H9 (cell line): ENCODE measurements at regions not wholly inside any gene's neighbourhood (a gene's known extent, or its start where the extent isn't known, plus 50 kb on each side); places are given as distances from the start of the nearest gene placed in this dataset.

ENCODE experiments used
- DNase-seq: peaks from one replicate; pipeline ENCODE4 v3.0.0-alpha.2; 2017
- H2AFZ ChIP-seq: one replicate; pipeline ENCODE4 v1.6.1; 2013; ENCODE audit warnings: mild to moderate bottlenecking, low read length, control low read depth, moderate library complexity
- H2AK5ac ChIP-seq: 2 replicates; pipeline ENCODE4 v1.6.1; 2013; ENCODE audit warnings: low read length, control low read depth, mixed read lengths; ENCODE audit not compliant: insufficient read length
- H2BK120ac ChIP-seq: one replicate; pipeline ENCODE4 v1.6.1; 2013; ENCODE audit warnings: low read depth, mild to moderate bottlenecking, low read length, control low read depth, inconsistent platforms; ENCODE audit not compliant: poor library complexity, severe bottlenecking
- H2BK12ac ChIP-seq: 2 replicates; pipeline ENCODE4 v1.6.1; 2013; ENCODE audit warnings: low read length, control low read depth, mixed read lengths, low read depth; ENCODE audit not compliant: insufficient read length
- H2BK15ac ChIP-seq: 2 replicates; pipeline ENCODE4 v1.6.1; 2013; ENCODE audit warnings: low read depth, low read length, control low read depth
- H2BK20ac ChIP-seq: one replicate; pipeline ENCODE4 v1.6.1; 2013; ENCODE audit warnings: low read depth, mild to moderate bottlenecking, low read length, control low read depth, inconsistent platforms; ENCODE audit not compliant: poor library complexity, severe bottlenecking
- H2BK5ac ChIP-seq: 2 replicates; pipeline ENCODE4 v1.6.1; 2013; ENCODE audit warnings: low read length, control low read depth, mixed read lengths; ENCODE audit not compliant: insufficient read length
- H3K14ac ChIP-seq: 2 replicates; pipeline ENCODE4 v1.6.1; 2013; ENCODE audit warnings: low read length, control low read depth; ENCODE audit not compliant: insufficient read depth
- H3K18ac ChIP-seq: 2 replicates; pipeline ENCODE4 v1.6.1; 2013; ENCODE audit warnings: low read depth, mild to moderate bottlenecking, mixed read lengths, low read length, control low read depth; ENCODE audit not compliant: insufficient read length
- H3K23ac ChIP-seq: 2 replicates; pipeline ENCODE4 v1.6.1; 2013; ENCODE audit warnings: low read length, control low read depth, mixed read lengths, low read depth; ENCODE audit not compliant: insufficient read length
- H3K23me2 ChIP-seq: 2 replicates; pipeline ENCODE4 v1.6.1; 2013; ENCODE audit warnings: low read depth, mild to moderate bottlenecking, mixed read lengths, low read length, control low read depth; ENCODE audit not compliant: insufficient read length, poor library complexity, severe bottlenecking
- H3K27ac ChIP-seq: 2 replicates; pipeline ENCODE4 v1.5.1; 2013; ENCODE audit warnings: low read length, control low read depth, mixed read lengths, low read depth; ENCODE audit not compliant: insufficient read length
- H3K27me3 ChIP-seq: 2 replicates; pipeline ENCODE4 v1.6.1; 2013; ENCODE audit warnings: low read length, control low read depth, inconsistent platforms; ENCODE audit not compliant: insufficient read depth
- H3K4ac ChIP-seq: 2 replicates; pipeline ENCODE4 v1.6.1; 2013; ENCODE audit warnings: low read depth, mild to moderate bottlenecking, control low read depth, inconsistent platforms, low read length, moderate library complexity
- H3K4me1 ChIP-seq: 2 replicates; pipeline ENCODE4 v1.6.1; 2013; ENCODE audit warnings: low read length, control low read depth, inconsistent platforms; ENCODE audit not compliant: insufficient read depth
- H3K4me2 ChIP-seq: 2 replicates; pipeline ENCODE4 v1.6.1; 2013; ENCODE audit warnings: low read length, control low read depth, mixed read lengths; ENCODE audit not compliant: insufficient read length, insufficient read depth
- H3K56ac ChIP-seq: 2 replicates; pipeline ENCODE4 v1.6.1; 2013; ENCODE audit warnings: low read depth, mild to moderate bottlenecking, mixed read lengths, low read length, control low read depth; ENCODE audit not compliant: insufficient read length
- H3K79me1 ChIP-seq: 2 replicates; pipeline ENCODE4 v1.6.1; 2013; ENCODE audit warnings: low read depth, mild to moderate bottlenecking, moderate library complexity, low read length, control low read depth, inconsistent platforms; ENCODE audit not compliant: insufficient read depth, poor library complexity, severe bottlenecking
- H3K79me2 ChIP-seq: 2 replicates; pipeline ENCODE4 v1.6.1; 2013; ENCODE audit warnings: low read length, control low read depth, inconsistent platforms; ENCODE audit not compliant: insufficient read depth
- H3K9ac ChIP-seq: 2 replicates; pipeline ENCODE4 v1.6.1; 2013; ENCODE audit warnings: low read length, control low read depth, mixed read lengths; ENCODE audit not compliant: insufficient read length; ENCODE audit errors: extremely low read depth
- H3K9me3 ChIP-seq: one replicate; pipeline ENCODE4 v1.6.1; 2013; ENCODE audit warnings: low read depth, low read length, inconsistent platforms; ENCODE audit not compliant: control insufficient read depth
- H3T11ph ChIP-seq: one replicate; pipeline ENCODE4 v1.6.1; 2013; ENCODE audit warnings: mild to moderate bottlenecking, low read length, control low read depth, inconsistent platforms
- H4K20me1 ChIP-seq: one replicate; pipeline ENCODE4 v1.6.1; 2013; ENCODE audit not compliant: control insufficient read depth, insufficient read length, insufficient read depth
- H4K5ac ChIP-seq: 2 replicates; pipeline ENCODE4 v1.6.1; 2013; ENCODE audit warnings: low read depth, mild to moderate bottlenecking, mixed read lengths, low read length, control low read depth; ENCODE audit not compliant: insufficient read length
- H4K8ac ChIP-seq: replicated peaks from 2 replicates; pipeline ENCODE4 v1.6.1; 2013; ENCODE audit warnings: low read length, control low read depth, mixed read lengths, low read depth; ENCODE audit not compliant: insufficient read length
- H4K91ac ChIP-seq: 2 replicates; pipeline ENCODE4 v1.6.1; 2013; ENCODE audit warnings: low read depth, mild to moderate bottlenecking, moderate library complexity, mixed read lengths, low read length, control low read depth; ENCODE audit not compliant: insufficient read length
- H3K27ac Mint-ChIP-seq, 3 experiments: 2 replicates in 2 of 3; 3 replicates in 1 of 3; pipeline ENCODE4 v1.8.0; 2020 to 2021; ENCODE audit warnings: mixed read lengths in 3 of 3, mild to moderate bottlenecking in 1 of 3, moderate library complexity in 1 of 3
- H3K27me3 Mint-ChIP-seq: 2 replicates; pipeline ENCODE4 v1.8.0; 2021; ENCODE audit warnings: low read depth, mild to moderate bottlenecking, moderate library complexity, mixed read lengths
- H3K36me3 Mint-ChIP-seq, 3 experiments: 2 replicates in 2 of 3; 3 replicates in 1 of 3; pipeline ENCODE4 v1.8.0; 2020 to 2021; ENCODE audit warnings: low read depth in 3 of 3, mixed read lengths in 3 of 3; ENCODE audit not compliant: insufficient read depth in 1 of 3
- H3K4me1 Mint-ChIP-seq, 2 experiments: 2 replicates each; pipeline ENCODE4 v1.8.0; 2020; ENCODE audit warnings: mixed read lengths in 2 of 2
- H3K4me3 Mint-ChIP-seq, 2 experiments: 2 replicates in 1 of 2; 3 replicates in 1 of 2; pipeline ENCODE4 v1.8.0; 2020 to 2021; ENCODE audit warnings: mild to moderate bottlenecking in 2 of 2, mixed read lengths in 2 of 2, moderate library complexity in 1 of 2
- H3K9me3 Mint-ChIP-seq, 2 experiments: 2 replicates in 1 of 2; 3 replicates in 1 of 2; pipeline ENCODE4 v1.8.0; 2020; ENCODE audit warnings: mild to moderate bottlenecking in 2 of 2, mixed read lengths in 2 of 2, moderate library complexity in 1 of 2
- CTCF ChIP-seq: fragments of 200-600 bp; sonication (generic); conservative IDR thresholded peaks from 3 replicates; pipeline ENCODE4 v1.8.0; 2021; ENCODE audit warnings: antibody characterized with exemption, mild to moderate bottlenecking
- WGBS: extraction: QIAGEN DNeasy Blood & Tissue Kit; methylation state at CpG from one replicate; pipeline ENCODE4 v1.1.7; 2013; ENCODE audit warnings: missing lambda C conversion rate, low lambda C conversion rate, mixed read lengths; ENCODE audit not compliant: insufficient read length; ENCODE audit errors: extremely low coverage; 5-methylcytosine and 5-hydroxymethylcytosine counted together

- no peak overlapping the region for H3T11ph ChIP-seq
- H3K4ac ChIP-seq, result no peak overlapping the region
- no peaks in the 10 kb centered on the region for H3K23me2 ChIP-seq
- no peak overlapping the region for H4K5ac ChIP-seq
- no peak overlapping the region for H4K91ac ChIP-seq
- H3K56ac ChIP-seq, result no peak overlapping the region
- H3K18ac ChIP-seq, result no peak overlapping the region
- Mint-ChIP-seq H3K36me3 (peaks cover 9 to 25% (median 11%) of the 10 kb centered on the region in 3 experiments; a peak in 6 of 7 replicates), H3K4me1 (no peaks in the 10 kb centered on the region), H3K27me3 (peaks cover 2% of the 10 kb centered on the region; the same call in 1 of the 2 replicates), H3K27ac (no peak overlapping the region), H3K4me3 (no peak overlapping the region), H3K9me3 (peaks cover 99 to 100% of the 10 kb centered on the region in 2 experiments)
- H4K8ac ChIP-seq, result no peak overlapping the region
- H3K14ac ChIP-seq, result no peak overlapping the region
- H3K79me2 ChIP-seq, result no peaks in the 10 kb centered on the region
- TF ChIP-seq CTCF, result no peak
- no peak overlapping the region for H2BK12ac ChIP-seq
- H3K27me3 ChIP-seq, result no peaks in the 10 kb centered on the region
- H3K4me1 ChIP-seq, result no peaks in the 10 kb centered on the region
- H2BK120ac ChIP-seq, result no peak overlapping the region
- no CpG with 5 or more reads among the region's 4 CpGs for WGBS
- H3K4me2 ChIP-seq, result no peak overlapping the region
- H3K27ac ChIP-seq, result no peak overlapping the region
- no peaks in the 10 kb centered on the region for H4K20me1 ChIP-seq
- H3K79me1 ChIP-seq, result no peaks in the 10 kb centered on the region
- H2BK15ac ChIP-seq, result no peak overlapping the region
- no peak overlapping the region for H2BK20ac ChIP-seq
- H2AFZ ChIP-seq, result no peak overlapping the region
- DNase-seq, result no peak
- H3K23ac ChIP-seq, result no peak overlapping the region
- H3K9me3 ChIP-seq, result peaks cover 95% of the 10 kb centered on the region
- no peak overlapping the region for H2BK5ac ChIP-seq
- no peak overlapping the region for H2AK5ac ChIP-seq
- no peak overlapping the region for H3K9ac ChIP-seq
Measured at GRCh38 chr14:106029959-106030358, 503.6 kb downstream of the TMEM121 start.
